NCI-H1436 treated with DMSO at 0.1 percent for 48 hours (cell line): ENCODE measurements at regions not wholly inside any gene's neighbourhood (a gene's known extent, or its start where the extent isn't known, plus 50 kb on each side); places are given as distances from the start of the nearest gene placed in this dataset.

Experiments
- DNase-seq: peaks from one replicate; lab custom pipeline; 2025; lab: John Stamatoyannopoulos, UW

DNA sequence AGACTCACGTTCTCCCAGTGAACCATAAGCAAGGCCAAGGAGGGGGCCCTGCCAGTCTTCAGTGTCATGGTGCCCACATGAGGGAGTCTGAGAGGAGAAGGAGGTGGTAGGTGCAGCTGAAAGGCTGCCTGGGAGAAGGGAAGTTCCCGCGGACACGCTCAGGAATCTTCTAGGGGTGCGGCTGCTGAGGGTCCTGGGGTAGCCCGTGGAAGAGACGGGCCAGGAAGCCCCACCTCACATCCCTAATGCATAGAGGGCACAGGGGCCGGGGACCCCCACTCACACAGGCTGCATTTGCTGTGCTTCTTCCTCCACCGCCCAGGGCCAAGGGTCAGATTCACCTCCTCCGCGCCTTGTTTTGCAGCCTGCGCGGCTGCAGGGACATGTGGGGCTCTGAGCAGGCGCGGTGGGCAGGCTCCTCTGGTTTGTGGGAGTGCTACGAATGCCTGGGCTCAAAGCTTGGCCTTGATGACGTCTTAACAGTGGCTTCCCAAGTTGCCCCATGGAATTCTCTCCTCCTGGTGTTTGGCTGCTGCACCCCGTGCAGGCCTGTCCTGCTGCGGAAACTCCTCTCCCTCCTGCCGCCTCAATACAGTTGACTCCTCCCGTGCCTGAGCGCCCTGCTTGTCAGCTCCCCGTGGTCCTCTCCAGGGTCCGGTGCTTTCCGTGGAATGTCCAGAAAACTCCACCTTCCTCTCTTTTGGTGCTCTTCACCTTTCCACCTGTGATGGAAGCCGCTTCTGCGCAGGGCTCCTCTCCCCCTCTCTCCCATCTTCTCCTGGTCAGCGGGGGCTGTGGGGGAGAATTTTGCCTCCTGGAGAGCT is 95.7 kb downstream of the VAPA start:
- no peak for DNase-seq

DNA sequence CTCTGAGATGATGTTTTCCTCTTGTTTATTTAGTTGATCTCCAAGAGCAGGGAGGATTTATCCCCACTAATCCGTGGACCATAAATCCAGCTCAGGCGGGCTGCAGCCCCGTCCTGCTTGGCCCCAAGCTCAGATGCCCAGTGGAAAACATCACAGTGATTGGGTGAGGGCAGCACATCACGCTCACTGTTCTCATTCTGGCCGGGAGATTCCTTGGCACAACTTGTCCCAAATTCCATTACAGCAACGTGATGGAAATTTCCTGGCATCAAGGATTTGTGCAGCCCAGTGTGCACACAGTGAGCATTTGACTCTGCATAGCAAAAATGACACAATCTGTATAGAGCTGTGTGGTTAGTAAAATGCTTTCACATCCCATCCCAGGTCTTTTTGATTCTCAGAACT is 96.8 kb downstream of the VAPA start:
- DNase-seq = no peak

DNA sequence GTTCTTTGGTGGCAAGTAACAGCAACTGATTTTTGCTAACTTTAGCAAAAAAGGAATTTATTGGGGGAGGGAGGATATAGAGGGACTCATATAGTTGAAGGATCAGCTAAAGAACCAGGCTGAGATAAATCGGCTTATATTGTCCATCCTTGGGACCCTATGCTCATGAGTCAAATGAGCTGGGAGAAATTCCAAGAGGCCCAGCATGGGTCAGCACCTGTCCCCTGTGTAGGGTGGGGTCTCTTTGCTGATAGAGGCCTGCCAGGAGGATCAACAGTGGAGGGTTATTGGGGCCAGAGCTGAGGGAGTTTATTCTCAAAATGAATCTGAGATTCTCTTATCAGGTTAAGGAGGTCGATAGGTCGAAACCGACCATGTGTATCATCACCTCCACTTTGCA is 97.2 kb downstream of the VAPA start:
- no peak for DNase-seq

- no peak for DNase-seq
These were observed 97.9 kb downstream of the VAPA start for GRCh38 chr18:10011751-10012150.

- no peak for DNase-seq
These were observed 98.7 kb downstream of the VAPA start for GRCh38 chr18:10012526-10012925.

DNA sequence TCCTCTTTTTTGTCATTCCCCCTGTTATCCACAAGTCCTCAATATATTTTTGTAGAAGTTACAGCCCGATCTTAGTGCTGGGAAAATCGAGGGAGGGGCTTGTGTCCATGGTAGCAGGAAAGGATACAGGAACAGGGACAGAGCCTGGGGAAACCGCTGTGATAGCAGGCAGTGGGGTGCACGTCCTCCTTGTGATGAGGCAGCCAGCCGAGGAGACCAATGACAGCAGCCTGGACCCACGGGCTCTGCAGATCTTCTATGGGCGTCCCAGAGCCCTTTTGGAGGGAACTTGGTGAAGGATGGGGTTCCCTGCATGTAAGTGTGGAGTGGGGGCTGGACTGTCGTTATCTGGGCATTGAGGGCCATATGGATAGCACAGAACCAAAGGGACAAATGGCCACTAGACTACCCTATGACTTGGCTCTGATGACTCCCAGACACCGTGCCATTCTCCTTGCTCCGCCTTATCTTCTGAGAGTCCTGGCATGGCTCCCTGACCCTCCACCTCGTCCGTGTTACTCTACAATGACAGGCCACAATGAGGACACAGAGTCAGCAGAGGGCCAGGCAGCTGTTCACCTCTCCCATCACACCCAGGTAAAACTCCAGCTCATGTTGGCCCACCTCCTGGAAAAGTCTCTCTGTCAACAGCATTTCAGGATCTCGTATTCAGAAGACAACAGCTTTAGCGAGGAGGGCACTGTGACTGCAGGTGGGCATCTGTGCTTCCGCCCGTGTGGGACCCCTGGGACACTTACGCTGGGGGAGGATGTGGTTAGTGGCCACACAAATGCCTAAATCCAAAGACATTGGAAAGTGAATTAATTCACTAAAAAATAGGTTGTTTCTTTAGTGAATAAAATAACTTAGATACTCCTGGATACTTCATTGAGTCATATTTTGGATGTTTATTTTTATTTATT is 100.1 kb downstream of the VAPA start:
- no peak for DNase-seq

- DNase-seq = no peak
These were observed 101.5 kb downstream of the VAPA start for GRCh38 chr18:10015288-10015701.

DNA sequence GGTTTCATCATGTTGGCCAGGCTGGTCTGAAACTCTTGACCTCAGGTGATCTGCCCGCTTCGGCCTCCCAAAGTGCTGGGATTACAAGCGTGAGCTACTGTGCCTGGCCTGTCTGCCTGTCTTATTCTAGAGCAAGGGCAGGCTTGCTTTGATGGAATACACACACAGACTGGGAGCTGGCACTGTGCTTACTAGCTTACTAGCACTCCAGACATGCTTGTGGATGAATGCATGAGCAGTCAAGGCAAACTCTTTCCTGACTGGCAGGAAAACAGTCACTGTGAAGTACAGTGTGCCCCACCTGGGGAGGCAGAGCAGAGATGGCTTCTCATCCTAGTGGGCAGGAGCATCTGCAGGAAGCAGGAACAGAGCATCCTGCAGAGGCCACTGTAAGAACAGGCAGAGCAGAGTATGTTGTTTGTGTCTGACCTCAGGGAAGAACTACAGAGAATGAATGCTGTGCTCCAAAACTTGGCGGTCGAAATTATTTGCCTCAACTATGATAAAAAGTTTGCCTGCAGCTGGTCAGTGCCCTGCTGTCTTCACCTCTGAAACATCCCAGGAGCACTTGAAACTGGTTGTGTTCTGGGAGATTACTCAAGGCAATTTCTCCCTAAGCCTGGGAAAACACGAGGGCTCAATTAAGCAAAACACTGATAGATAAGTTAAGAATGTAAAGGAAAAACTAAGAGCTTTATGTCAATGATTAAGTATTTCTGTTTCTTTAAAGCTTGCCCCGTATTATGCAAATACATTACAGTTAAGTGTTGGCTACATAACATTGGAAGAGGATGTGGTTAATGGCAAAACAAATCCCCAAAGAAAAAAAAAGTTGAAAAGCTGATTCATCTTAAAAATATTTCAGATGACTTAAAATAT is 102.4 kb downstream of the VAPA start:
- no peak for DNase-seq

DNA sequence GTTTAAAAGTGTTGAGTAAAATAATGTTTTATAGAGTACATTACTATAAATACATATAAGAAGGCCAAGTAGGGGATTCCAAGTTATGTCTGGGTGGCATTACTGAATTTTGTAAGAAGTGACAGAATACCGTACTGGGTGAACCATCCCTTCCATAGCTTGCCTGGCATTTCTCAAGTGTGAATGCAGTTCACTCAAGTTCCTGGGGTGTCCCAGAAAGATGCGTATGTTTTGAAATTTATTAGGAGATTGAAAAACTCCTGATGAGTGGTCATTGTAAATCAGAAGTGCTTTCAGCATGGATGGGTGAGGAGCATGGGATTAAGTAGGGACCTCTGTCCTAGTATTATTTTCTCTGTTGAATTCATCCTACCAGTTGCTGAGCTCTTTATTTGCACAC is 103.2 kb downstream of the VAPA start:
- DNase-seq = no peak

- no peak for DNase-seq
These were observed 104.5 kb downstream of the VAPA start for GRCh38 chr18:10018289-10018688.

DNA sequence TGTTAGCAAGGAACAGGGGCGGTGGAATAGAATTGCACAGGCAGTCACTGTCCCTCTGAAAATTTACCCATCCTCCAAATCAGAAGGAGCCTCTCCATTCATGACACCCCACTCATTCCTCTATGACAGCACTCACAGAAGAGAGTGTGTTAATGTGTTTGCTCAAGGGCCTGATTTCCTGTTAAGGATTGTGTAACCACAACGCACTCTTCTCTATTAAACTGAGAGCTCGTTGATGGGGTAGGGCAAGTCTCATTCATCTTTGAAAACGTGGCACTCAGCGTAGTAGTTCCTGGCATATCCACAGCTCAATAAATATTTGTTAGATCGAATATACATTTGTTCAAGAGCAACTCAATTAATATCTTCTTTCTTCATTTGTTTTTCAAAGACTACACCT is 106.4 kb downstream of the VAPA start:
- peak; percentile 70 for DNase-seq

DNA sequence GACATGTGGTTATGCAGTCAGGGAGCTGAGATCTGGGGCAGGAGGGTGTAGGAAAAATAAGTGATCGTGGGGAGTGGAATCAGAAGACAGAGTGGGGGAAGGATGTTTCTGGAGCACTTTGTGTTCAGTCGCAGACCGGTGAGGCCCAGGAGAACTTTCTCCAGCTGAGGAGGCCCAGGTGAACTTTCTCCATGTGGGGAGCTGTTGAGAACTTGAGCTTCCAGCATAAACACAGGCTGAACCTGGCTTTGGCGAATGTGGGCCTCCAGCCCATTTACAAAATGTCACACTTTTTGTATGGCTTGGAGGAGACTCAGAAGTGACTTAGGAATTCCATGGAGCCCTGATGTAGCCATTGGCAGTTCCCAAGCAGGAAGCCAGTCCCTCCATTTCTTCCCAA is 108.5 kb downstream of the VAPA start:
- DNase-seq = no peak

GRCh38 chr18:10023853-10024570 is 110.2 kb downstream of the VAPA start:
- peak; percentile 71 for DNase-seq

GRCh38 chr18:10025711-10026670 is 112.2 kb downstream of the VAPA start:
- DNase-seq = no peak

DNA sequence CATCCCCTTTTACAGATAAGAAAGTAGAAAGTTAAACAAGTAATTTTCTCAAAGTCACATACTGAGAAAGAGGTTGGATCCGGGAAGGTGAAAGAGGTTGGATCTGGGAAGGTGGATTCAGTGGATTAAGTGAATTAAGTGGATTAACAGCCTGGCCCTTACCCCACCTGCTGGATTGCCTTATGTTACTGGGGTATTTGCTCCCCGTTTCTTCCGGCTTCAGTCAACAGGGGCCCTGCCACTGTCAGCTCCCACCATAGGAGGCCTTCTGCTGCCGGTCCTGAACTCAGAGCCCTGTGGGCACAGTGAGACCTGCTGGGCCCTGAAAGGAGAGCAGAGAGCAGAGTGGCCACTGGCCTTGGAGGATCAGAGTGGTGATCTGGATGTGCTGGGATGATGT is 113.2 kb downstream of the VAPA start:
- DNase-seq = no peak

DNA sequence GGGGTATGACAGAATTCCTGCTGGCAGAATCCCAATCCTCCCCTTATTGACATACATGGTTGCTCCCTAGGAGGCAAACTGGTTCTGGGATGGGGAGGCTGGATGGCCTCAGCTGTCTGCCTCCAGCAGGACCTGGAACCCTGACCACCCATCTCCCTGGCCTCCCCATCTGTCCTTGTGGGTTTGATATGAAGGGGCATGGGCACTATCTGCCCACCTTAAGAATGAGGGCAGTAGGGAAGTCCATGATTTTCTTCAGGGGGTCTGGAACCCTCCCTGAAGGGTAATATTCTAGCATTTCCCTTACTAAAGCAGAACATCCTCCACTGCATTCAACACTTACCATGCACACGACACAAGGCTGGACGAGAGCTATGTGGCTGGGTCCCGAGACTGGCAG is 113.6 kb downstream of the VAPA start:
- DNase-seq = no peak

- no peak for DNase-seq
These were observed 115.9 kb downstream of the VAPA start for GRCh38 chr18:10029711-10030110.

GRCh38 chr18:10030816-10031541 is 117.2 kb downstream of the VAPA start:
- DNase-seq = no peak

DNA sequence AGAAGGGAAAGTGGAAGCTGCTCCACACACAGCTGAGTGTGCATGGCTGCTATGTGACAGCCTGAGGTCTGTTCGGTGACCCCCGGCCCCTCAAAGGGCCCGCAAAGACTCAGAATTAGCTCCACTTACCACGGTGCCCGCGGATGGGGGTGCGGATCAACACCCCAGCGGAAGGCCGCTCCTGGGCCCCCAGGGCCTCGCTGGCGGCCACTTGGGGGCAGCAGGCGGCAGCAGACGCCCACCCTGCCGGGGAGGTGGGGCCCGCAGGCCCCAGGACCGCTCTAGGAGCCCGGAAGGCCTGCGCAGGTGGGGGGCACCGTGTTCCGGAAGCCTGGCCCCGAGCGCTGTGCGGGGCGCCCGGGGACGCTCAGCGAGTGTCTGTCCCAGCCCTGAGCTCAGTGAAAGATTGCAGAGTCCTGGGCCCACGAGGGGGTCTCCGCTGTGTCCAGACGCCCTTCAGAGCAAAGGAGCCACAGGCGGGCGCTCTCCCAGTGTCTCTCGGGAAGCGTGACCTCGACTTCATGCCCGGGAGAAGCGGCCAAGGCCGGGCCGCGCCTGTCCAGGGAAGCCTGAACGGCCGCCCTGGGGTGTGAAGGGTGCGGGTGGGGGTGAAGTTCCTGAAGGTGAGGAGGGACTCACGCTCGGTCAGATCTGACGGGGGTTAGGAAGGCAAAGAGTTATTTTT is 118.7 kb downstream of the VAPA start:
- DNase-seq = no peak
